ENCODE measurements at regions not wholly inside any gene's neighbourhood (a gene's known extent, or its start where the extent isn't known, plus 50 kb on each side); places are given as distances from the start of the nearest gene placed in this dataset.
"Not testable (repeated sequence)": the region's sequence is repeated elsewhere in the genome, so short reads cannot be mapped to it uniquely, and the experiment has no call there.

GRCh38 chr21:24583473-24583872 is 1023.8 kb downstream of the MRPL39 start:
- DNase-seq (ENCODE audit: low read depth) = no peak
- H3K4me3 ChIP-seq (ENCODE audit: low read depth, low read length) = no peak overlapping the region

GRCh38 chr21:24577301-24577700 is 1030.0 kb downstream of the MRPL39 start:
- no peak for DNase-seq (ENCODE audit: low read depth)
- H3K4me3 ChIP-seq (ENCODE audit: low read depth, low read length) = no peak overlapping the region

- no peak for DNase-seq (ENCODE audit: low read depth)
- no peak overlapping the region for H3K4me3 ChIP-seq (ENCODE audit: low read depth, low read length)
Observed at GRCh38 chr21:24561291-24561690, 1046.0 kb downstream of the MRPL39 start.

- no peak for DNase-seq (ENCODE audit: low read depth)
- H3K4me3 ChIP-seq (ENCODE audit: low read depth, low read length) = no peak overlapping the region
Observed at GRCh38 chr21:24552491-24552890, 1054.8 kb downstream of the MRPL39 start.

GRCh38 chr21:24545807-24546361 is 1061.4 kb downstream of the MRPL39 start:
- no peak overlapping the region for H3K4me3 ChIP-seq (ENCODE audit: low read depth, low read length)

GRCh38 chr21:24514081-24514733 is 1093.1 kb downstream of the MRPL39 start:
- H3K4me3 ChIP-seq (ENCODE audit: low read depth, low read length) = no peak overlapping the region
- DNase-seq (ENCODE audit: low read depth) = no peak

More at GRCh38 chr21:24545807-24546361, 1061.4 kb downstream of the MRPL39 start:
- DNase-seq (ENCODE audit: low read depth) = no peak

- H3K4me3 ChIP-seq (ENCODE audit: low read depth, low read length) = no peak overlapping the region
- no peak for DNase-seq (ENCODE audit: low read depth)
Observed at GRCh38 chr21:24509131-24509530, 1098.2 kb downstream of the MRPL39 start.

- DNase-seq (ENCODE audit: low read depth) = no peak
- H3K4me3 ChIP-seq (ENCODE audit: low read depth, low read length) = no peak overlapping the region
Observed at GRCh38 chr21:24486973-24487372, 1120.3 kb downstream of the MRPL39 start.

GRCh38 chr21:24483361-24483760 is 1123.9 kb downstream of the MRPL39 start:
- H3K4me3 ChIP-seq (ENCODE audit: low read depth, low read length); DNase-seq (ENCODE audit: low read depth): not testable (repeated sequence)

- H3K4me3 ChIP-seq (ENCODE audit: low read depth, low read length) = no peak overlapping the region
- DNase-seq (ENCODE audit: low read depth) = no peak
Observed at GRCh38 chr21:24470852-24471251, 1136.4 kb downstream of the MRPL39 start.

- DNase-seq (ENCODE audit: low read depth) = no peak
- H3K4me3 ChIP-seq (ENCODE audit: low read depth, low read length) = no peak overlapping the region
Observed at GRCh38 chr21:24456358-24456757, 1150.9 kb downstream of the MRPL39 start.

- no peak for DNase-seq (ENCODE audit: low read depth)
- H3K4me3 ChIP-seq (ENCODE audit: low read depth, low read length) = no peak overlapping the region
Observed at GRCh38 chr21:24450119-24450518, 1157.2 kb downstream of the MRPL39 start.

GRCh38 chr21:24445517-24445916 is 1161.8 kb downstream of the MRPL39 start:
- no peak overlapping the region for H3K4me3 ChIP-seq (ENCODE audit: low read depth, low read length)
- no peak for DNase-seq (ENCODE audit: low read depth)

- no peak overlapping the region for H3K4me3 ChIP-seq (ENCODE audit: low read depth, low read length)
- DNase-seq (ENCODE audit: low read depth) = no peak
Observed at GRCh38 chr21:24444736-24445135, 1162.5 kb downstream of the MRPL39 start.

GRCh38 chr21:24436236-24436635 is 1171.0 kb downstream of the MRPL39 start:
- DNase-seq (ENCODE audit: low read depth) = no peak
- H3K4me3 ChIP-seq (ENCODE audit: low read depth, low read length) = no peak overlapping the region

GRCh38 chr21:24428591-24429199 is 1178.6 kb downstream of the MRPL39 start:
- no peak overlapping the region for H3K4me3 ChIP-seq (ENCODE audit: low read depth, low read length)
- DNase-seq (ENCODE audit: low read depth) = no peak

- DNase-seq (ENCODE audit: low read depth) = no peak
- H3K4me3 ChIP-seq (ENCODE audit: low read depth, low read length) = no peak overlapping the region
Observed at GRCh38 chr21:24424776-24425175, 1182.5 kb downstream of the MRPL39 start.

GRCh38 chr21:24423546-24423945 is 1183.7 kb downstream of the MRPL39 start:
- H3K4me3 ChIP-seq (ENCODE audit: low read depth, low read length) = no peak overlapping the region
- DNase-seq (ENCODE audit: low read depth) = no peak

- no peak for DNase-seq (ENCODE audit: low read depth)
- H3K4me3 ChIP-seq (ENCODE audit: low read depth, low read length) = no peak overlapping the region
Observed at GRCh38 chr21:24420689-24421088, 1186.6 kb downstream of the MRPL39 start.

GRCh38 chr21:24419641-24420040 is 1187.6 kb downstream of the MRPL39 start:
- DNase-seq (ENCODE audit: low read depth); H3K4me3 ChIP-seq (ENCODE audit: low read depth, low read length): not testable (repeated sequence)

GRCh38 chr21:24418671-24419070 is 1188.6 kb downstream of the MRPL39 start:
- no peak for DNase-seq (ENCODE audit: low read depth)

More at GRCh38 chr21:24418671-24419070, 1188.6 kb downstream of the MRPL39 start:
- H3K4me3 ChIP-seq (ENCODE audit: low read depth, low read length) = no peak overlapping the region
